Activated naive CD8-positive, alpha-beta T cell treated with anti-CD3 and anti-CD28 coated beads, Interleukin-2, amount 50 U/mL, for 24 hours (primary cell): ENCODE measurements at regions not wholly inside any gene's neighbourhood (a gene's known extent, or its start where the extent isn't known, plus 50 kb on each side); places are given as distances from the start of the nearest gene placed in this dataset.
"Not testable (repeated sequence)": the region's sequence is repeated elsewhere in the genome, so short reads cannot be mapped to it uniquely, and the experiment has no call there.

Experiments used
- ATAC-seq: fragments of 150-1000 bp; cut with Tn5 transposase; one replicate; pipeline ENCODE4 v1.10.0; 2021
- DNase-seq: peaks from one replicate; pipeline ENCODE4 v3.0.0; 2021
- H3K27ac Mint-ChIP-seq: one replicate; pipeline ENCODE4 v1.8.0; 2021; ENCODE audit warnings: mild to moderate bottlenecking, mixed read lengths
- H3K27me3 Mint-ChIP-seq: one replicate; pipeline ENCODE4 v1.8.0; 2021; ENCODE audit warnings: mixed read lengths
- H3K36me3 Mint-ChIP-seq: one replicate; pipeline ENCODE4 v1.8.0; 2021; ENCODE audit warnings: low read depth, mixed read lengths
- H3K4me1 Mint-ChIP-seq: one replicate; pipeline ENCODE4 v1.8.0; 2021; ENCODE audit warnings: mixed read lengths
- H3K4me3 Mint-ChIP-seq: one replicate; pipeline ENCODE4 v1.8.0; 2021; ENCODE audit warnings: mild to moderate bottlenecking, moderate library complexity, mixed read lengths
- H3K9me3 Mint-ChIP-seq: one replicate; pipeline ENCODE4 v1.8.0; 2021; ENCODE audit warnings: mixed read lengths

DNA sequence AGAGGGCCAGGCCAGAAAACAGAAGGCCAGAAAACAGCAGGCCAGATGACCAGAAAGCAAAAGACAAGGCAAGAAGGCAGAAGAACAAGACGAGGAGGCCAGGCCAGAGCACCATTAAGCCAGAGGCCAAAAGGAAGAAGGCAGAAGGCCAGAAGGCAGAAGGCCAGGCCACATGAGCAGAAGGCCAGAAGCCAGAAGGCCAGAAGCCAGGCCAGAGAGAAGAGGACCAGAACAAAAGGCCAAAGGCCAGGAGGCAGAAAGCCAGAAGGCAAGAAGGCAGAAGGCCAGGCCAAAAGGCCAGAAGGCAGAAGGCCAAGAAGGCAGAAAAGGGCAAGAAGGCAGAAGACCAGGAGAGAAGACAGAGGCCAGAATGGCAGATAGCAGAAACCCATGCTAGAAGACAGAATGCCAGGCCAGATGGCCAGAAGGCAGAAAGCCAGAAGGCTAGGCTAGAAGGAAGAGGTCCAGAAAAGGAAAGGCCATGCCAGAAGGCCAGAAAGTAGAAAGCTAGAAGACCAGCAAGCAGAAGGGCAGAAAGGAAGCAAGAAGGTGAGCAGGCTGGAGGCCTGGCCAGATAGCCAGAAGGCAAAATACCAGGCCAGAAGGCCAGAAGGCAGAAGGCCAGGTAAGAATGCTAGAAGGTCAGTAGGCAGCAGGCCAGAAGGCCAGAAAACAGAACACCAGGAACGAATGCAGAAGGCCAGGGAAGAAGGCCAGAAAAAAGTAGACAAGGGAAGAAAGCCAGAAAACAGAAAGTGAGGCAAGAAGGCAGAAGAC, 187.6 kb downstream of the TUBA3C start:
- no peak overlapping the region for H3K27ac Mint-ChIP-seq
- H3K9me3 Mint-ChIP-seq = peaks cover 5% of the 10 kb centered on the region

GRCh38 chr13:18992791-18993190, 188.8 kb downstream of the TUBA3C start:
- Mint-ChIP-seq H3K27ac (no peak overlapping the region), H3K4me1 (no peaks in the 10 kb centered on the region)
- no peak for ATAC-seq

More for the DNA sequence above, 187.6 kb downstream of the TUBA3C start:
- Mint-ChIP-seq H3K4me1 (no peaks in the 10 kb centered on the region), H3K36me3 (no peaks in the 10 kb centered on the region), H3K4me3 (no peak overlapping the region), H3K27me3 (no peaks in the 10 kb centered on the region)
- no peak for ATAC-seq
- no peak for DNase-seq

GRCh38 chr13:18991060-18991459, 190.6 kb downstream of the TUBA3C start:
- H3K4me3 Mint-ChIP-seq = no peak overlapping the region
- H3K27ac Mint-ChIP-seq = no peak overlapping the region
- no peaks in the 10 kb centered on the region for H3K36me3 Mint-ChIP-seq
- no peaks in the 10 kb centered on the region for H3K27me3 Mint-ChIP-seq
- H3K9me3 Mint-ChIP-seq = peaks cover 5% of the 10 kb centered on the region
- no peak for DNase-seq
- H3K4me1 Mint-ChIP-seq = no peaks in the 10 kb centered on the region
- no peak for ATAC-seq

More at GRCh38 chr13:18992791-18993190, 188.8 kb downstream of the TUBA3C start:
- H3K27me3 Mint-ChIP-seq = no peaks in the 10 kb centered on the region
- no peak for DNase-seq
- H3K36me3 Mint-ChIP-seq = no peaks in the 10 kb centered on the region
- H3K9me3 Mint-ChIP-seq = peaks cover 5% of the 10 kb centered on the region
- H3K4me3 Mint-ChIP-seq = no peak overlapping the region

DNA sequence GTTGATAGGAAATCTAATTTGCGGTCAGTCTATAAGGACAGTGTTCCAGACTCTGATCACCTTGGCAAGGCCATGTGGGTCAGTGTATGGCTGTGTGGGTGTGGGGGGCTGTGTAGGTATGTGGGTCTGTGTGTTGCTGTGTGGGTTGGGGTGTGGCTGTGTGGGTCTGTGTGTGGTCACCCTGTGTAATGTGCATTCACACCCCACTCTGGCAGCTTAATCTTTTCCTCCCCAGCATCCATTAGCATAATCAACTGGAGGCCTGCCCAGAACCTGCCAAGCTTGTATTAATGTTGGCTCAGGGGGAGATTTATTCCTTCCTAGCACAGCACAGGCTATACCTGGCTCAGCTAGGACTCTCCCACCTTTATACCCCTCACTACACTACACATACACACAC, 203.2 kb downstream of the TUBA3C start:
- DNase-seq = no peak
- no peak overlapping the region for H3K4me3 Mint-ChIP-seq
- H3K9me3 Mint-ChIP-seq = peaks cover 14% of the 10 kb centered on the region
- H3K36me3 Mint-ChIP-seq = no peaks in the 10 kb centered on the region
- no peaks in the 10 kb centered on the region for H3K27me3 Mint-ChIP-seq
- ATAC-seq = no peak
- H3K4me1 Mint-ChIP-seq = no peaks in the 10 kb centered on the region
- H3K27ac Mint-ChIP-seq = no peak overlapping the region

DNA sequence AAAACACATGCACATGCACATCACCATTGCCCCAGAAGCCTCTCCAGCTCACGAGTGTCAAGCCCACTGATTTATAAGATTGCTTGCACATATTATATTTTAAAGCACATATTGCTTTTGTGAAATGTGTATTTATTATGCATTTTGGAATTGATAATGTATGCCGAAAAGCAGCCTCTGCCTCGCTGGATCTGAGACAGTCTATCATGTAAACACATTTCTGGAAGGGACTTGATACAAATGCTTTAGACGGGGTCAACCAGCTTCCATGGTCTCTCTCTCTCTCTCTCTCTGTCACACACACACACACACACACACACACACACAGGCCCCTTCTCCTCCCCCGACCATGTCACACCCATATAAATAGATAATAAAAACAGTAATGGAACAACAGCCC, 203.8 kb downstream of the TUBA3C start:
- no peak overlapping the region for H3K27ac Mint-ChIP-seq
- no peaks in the 10 kb centered on the region for H3K27me3 Mint-ChIP-seq
- no peaks in the 10 kb centered on the region for H3K4me1 Mint-ChIP-seq
- no peak overlapping the region for H3K4me3 Mint-ChIP-seq
- H3K9me3 Mint-ChIP-seq = peaks cover 8% of the 10 kb centered on the region
- ATAC-seq (no peak), DNase-seq (no peak)
- no peaks in the 10 kb centered on the region for H3K36me3 Mint-ChIP-seq

GRCh38 chr13:18971576-18972219, 209.9 kb downstream of the TUBA3C start:
- H3K27me3 Mint-ChIP-seq = no peaks in the 10 kb centered on the region
- no peaks in the 10 kb centered on the region for H3K9me3 Mint-ChIP-seq
- DNase-seq (no peak), ATAC-seq (no peak)
- H3K4me1 Mint-ChIP-seq = no peaks in the 10 kb centered on the region
- H3K36me3 Mint-ChIP-seq = no peaks in the 10 kb centered on the region
- H3K4me3 Mint-ChIP-seq = no peak overlapping the region
- no peak overlapping the region for H3K27ac Mint-ChIP-seq

DNA sequence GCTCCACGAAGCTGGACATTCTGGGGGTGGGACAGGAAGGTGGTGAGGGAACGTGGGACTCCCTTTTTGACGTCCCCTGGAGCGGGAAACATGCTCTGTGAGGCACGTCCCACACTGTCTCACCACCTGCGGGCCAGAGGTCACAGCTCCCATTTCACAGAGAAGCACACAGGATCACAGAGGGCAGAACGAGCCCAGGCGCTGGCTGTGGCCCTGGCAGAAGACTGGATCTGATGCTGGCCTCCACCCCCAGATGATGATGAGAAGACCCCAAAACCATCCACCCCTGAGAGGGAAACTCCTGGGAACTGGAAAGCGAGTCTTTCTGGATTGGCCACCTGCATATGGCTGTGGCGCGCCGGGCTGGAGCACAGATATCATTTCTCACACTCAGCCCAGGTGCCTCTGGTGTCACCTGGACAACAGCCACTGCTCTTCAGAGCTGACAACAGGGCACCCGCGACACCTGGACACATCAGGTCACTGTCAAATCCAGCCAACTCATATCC, 216.2 kb downstream of the TUBA3C start:
- H3K9me3 Mint-ChIP-seq = no peaks in the 10 kb centered on the region
- H3K4me3 Mint-ChIP-seq = no peak overlapping the region
- ATAC-seq (no peak), DNase-seq (no peak)
- no peaks in the 10 kb centered on the region for H3K4me1 Mint-ChIP-seq
- no peaks in the 10 kb centered on the region for H3K27me3 Mint-ChIP-seq
- H3K36me3 Mint-ChIP-seq = no peaks in the 10 kb centered on the region
- H3K27ac Mint-ChIP-seq = no peak overlapping the region

DNA sequence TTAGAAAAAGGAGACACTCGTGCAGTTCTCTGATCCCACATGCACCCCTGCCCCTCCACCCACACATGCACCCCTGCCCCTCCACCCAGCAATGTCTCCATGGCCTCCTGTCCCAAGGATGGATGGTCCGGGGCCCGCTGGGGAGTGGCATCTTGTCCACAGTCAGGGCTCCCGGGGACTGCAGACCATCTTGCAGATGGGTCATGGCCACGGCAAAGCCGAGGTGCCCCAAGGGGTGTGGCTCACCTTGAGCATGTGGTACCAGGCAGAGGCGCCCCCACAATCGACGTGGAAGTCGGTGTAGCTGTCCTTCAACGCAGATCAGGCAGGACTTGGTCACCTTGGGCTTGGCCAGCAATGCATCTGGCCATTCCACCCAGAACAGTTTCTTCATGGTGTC, 216.7 kb downstream of the TUBA3C start:
- DNase-seq = no peak
- ATAC-seq = no peak
- no peaks in the 10 kb centered on the region for H3K27me3 Mint-ChIP-seq
- H3K4me1 Mint-ChIP-seq = no peaks in the 10 kb centered on the region
- no peaks in the 10 kb centered on the region for H3K36me3 Mint-ChIP-seq
- no peak overlapping the region for H3K4me3 Mint-ChIP-seq
- no peak overlapping the region for H3K27ac Mint-ChIP-seq
- no peaks in the 10 kb centered on the region for H3K9me3 Mint-ChIP-seq

GRCh38 chr13:18963684-18964083, 217.9 kb downstream of the TUBA3C start:
- not testable (repeated sequence) for H3K4me3 Mint-ChIP-seq, DNase-seq, H3K27me3 Mint-ChIP-seq, H3K27ac Mint-ChIP-seq, H3K36me3 Mint-ChIP-seq, H3K4me1 Mint-ChIP-seq, ATAC-seq, H3K9me3 Mint-ChIP-seq

- ATAC-seq (no peak), DNase-seq (no peak)
- Mint-ChIP-seq H3K9me3 (no peaks in the 10 kb centered on the region), H3K27ac (no peak overlapping the region), H3K4me1 (no peaks in the 10 kb centered on the region), H3K36me3 (no peaks in the 10 kb centered on the region), H3K4me3 (no peak overlapping the region), H3K27me3 (no peaks in the 10 kb centered on the region)
Measured at GRCh38 chr13:18962168-18962734, 219.4 kb downstream of the TUBA3C start.

- Mint-ChIP-seq H3K27ac (no peak overlapping the region), H3K36me3 (no peaks in the 10 kb centered on the region), H3K4me3 (no peak overlapping the region), H3K4me1 (no peaks in the 10 kb centered on the region), H3K9me3 (peaks cover 7% of the 10 kb centered on the region), H3K27me3 (no peaks in the 10 kb centered on the region)
- ATAC-seq (no peak), DNase-seq (no peak)
Measured at GRCh38 chr13:18961383-18962117, 220.1 kb downstream of the TUBA3C start.

DNA sequence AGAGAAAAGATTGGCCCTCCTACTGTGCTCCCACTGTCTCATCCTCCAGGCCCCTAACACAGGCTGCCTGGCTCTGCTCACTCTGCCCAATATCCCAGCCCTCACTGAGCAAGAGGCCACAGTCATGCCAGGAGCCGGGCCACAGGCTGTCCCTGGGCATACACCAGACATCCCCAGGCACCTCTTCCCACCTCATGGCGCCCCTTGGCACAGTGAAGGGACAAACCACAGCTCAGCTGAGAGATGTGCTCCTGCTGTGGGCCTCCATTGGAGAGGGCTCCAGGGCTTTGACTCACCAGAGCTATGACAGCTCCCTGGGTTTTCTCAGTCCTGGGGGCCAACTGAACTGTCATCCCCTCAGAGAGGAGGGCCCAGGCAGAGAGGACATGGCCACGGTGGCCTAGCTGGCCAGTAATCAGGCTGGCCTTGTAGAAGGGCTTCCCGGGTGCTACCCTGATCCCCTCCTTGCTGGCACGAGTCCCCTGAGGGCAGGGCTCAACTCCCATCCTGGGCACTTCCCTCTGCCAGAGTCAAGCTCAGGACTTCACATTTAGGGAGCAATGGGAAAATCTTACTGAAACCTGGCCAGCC, 220.9 kb downstream of the TUBA3C start:
- H3K27ac Mint-ChIP-seq = no peak overlapping the region
- peaks cover 15% of the 10 kb centered on the region for H3K9me3 Mint-ChIP-seq
- DNase-seq (no peak), ATAC-seq (no peak)
- H3K27me3 Mint-ChIP-seq = no peaks in the 10 kb centered on the region
- H3K36me3 Mint-ChIP-seq = no peaks in the 10 kb centered on the region
- no peak overlapping the region for H3K4me3 Mint-ChIP-seq
- no peaks in the 10 kb centered on the region for H3K4me1 Mint-ChIP-seq

GRCh38 chr13:18959996-18960395, 221.6 kb downstream of the TUBA3C start:
- no peaks in the 10 kb centered on the region for H3K36me3 Mint-ChIP-seq
- H3K4me3 Mint-ChIP-seq = no peak overlapping the region
- no peak for DNase-seq
- no peak for ATAC-seq
- H3K27me3 Mint-ChIP-seq = no peaks in the 10 kb centered on the region
- H3K27ac Mint-ChIP-seq = no peak overlapping the region
- H3K4me1 Mint-ChIP-seq = no peaks in the 10 kb centered on the region
- peaks cover 18% of the 10 kb centered on the region for H3K9me3 Mint-ChIP-seq

GRCh38 chr13:18959229-18959628, 222.4 kb downstream of the TUBA3C start:
- ATAC-seq = no peak
- H3K27me3 Mint-ChIP-seq = no peaks in the 10 kb centered on the region

More at GRCh38 chr13:18959229-18959628, 222.4 kb downstream of the TUBA3C start:
- no peaks in the 10 kb centered on the region for H3K4me1 Mint-ChIP-seq
- no peak overlapping the region for H3K4me3 Mint-ChIP-seq
- no peak for DNase-seq
- H3K9me3 Mint-ChIP-seq = peaks cover 18% of the 10 kb centered on the region
- no peaks in the 10 kb centered on the region for H3K36me3 Mint-ChIP-seq
- no peak overlapping the region for H3K27ac Mint-ChIP-seq
